Panc1 (cell line): ENCODE measurements at regions not wholly inside any gene's neighbourhood (a gene's known extent, or its start where the extent isn't known, plus 50 kb on each side); places are given as distances from the start of the nearest gene placed in this dataset.

Source experiments
- ATAC-seq: fragments of 200-7000 bp; cut with Tn5 transposase; 2 replicates; pipeline ENCODE4 v1.9.1; 2020; ENCODE audit warnings: mild to moderate bottlenecking, moderate library complexity
- BruUV-seq: library from RNA; stranded (reverse); fragments of 400-500 nt; replicated peaks from 2 replicates; lab custom pipeline; 2021; lab: Mats Ljungman, UMichigan
- CTCF ChIA-PET: fragments of 300-600 bp; sonication (Branson Sonifier 250); formaldehyde crosslinking; loops from one replicate; lab custom pipeline; 2022; ENCODE audit warnings: antibody characterized with exemption; lab: Charles Lee
- POLR2A ChIA-PET: fragments of 300-600 bp; sonication (Branson Sonifier 250); formaldehyde crosslinking; loops from one replicate; lab custom pipeline; 2022; ENCODE audit warnings: antibody characterized with exemption; lab: Charles Lee
- DNase-seq: peaks from one replicate; pipeline ENCODE4 v3.0.0-alpha.2; 2010; ENCODE audit warnings: low read depth, low spot score
- H3K27ac ChIP-seq: 2 replicates; pipeline ENCODE4 v1.5.1; 2011; ENCODE audit warnings: mild to moderate bottlenecking, low read length, inconsistent platforms
- H3K27me3 ChIP-seq: fragments of 200-500 bp; sonication (Bioruptor generic); 2 replicates; pipeline ENCODE4 v1.6.0; 2014; ENCODE audit warnings: low read length, inconsistent platforms; ENCODE audit not compliant: control insufficient read depth, insufficient read depth
- H3K36me3 ChIP-seq: fragments of 200-500 bp; sonication (Bioruptor generic); 2 replicates; pipeline ENCODE4 v1.5.1; 2014; ENCODE audit warnings: inconsistent platforms, mild to moderate bottlenecking, low read length, moderate library complexity; ENCODE audit not compliant: control insufficient read depth, insufficient read depth
- H3K4me1 ChIP-seq: 2 replicates; pipeline ENCODE4 v1.5.1; 2011; ENCODE audit warnings: inconsistent platforms, mild to moderate bottlenecking, low read length, moderate library complexity; ENCODE audit not compliant: control insufficient read depth, insufficient read depth
- H3K4me3 ChIP-seq, 2 experiments: 2 replicates each; pipeline ENCODE4 v1.5.1; 2011 to 2012; ENCODE audit warnings: low read depth in 2 of 2, low read length in 2 of 2, mild to moderate bottlenecking in 2 of 2, inconsistent platforms in 1 of 2, moderate library complexity in 1 of 2
- H3K9me3 ChIP-seq: fragments of 200-500 bp; sonication (Bioruptor generic); 2 replicates; pipeline ENCODE4 v1.5.1; 2014; ENCODE audit warnings: low read depth, mild to moderate bottlenecking, inconsistent platforms, low read length, moderate library complexity; ENCODE audit not compliant: control insufficient read depth, insufficient read depth
- POLR2AphosphoS5 ChIP-seq: IDR thresholded peaks from 2 replicates; pipeline ENCODE4 v1.6.1; 2012; ENCODE audit warnings: mild to moderate bottlenecking, low read depth, low read length, moderate library complexity
- SIN3A ChIP-seq: IDR thresholded peaks from 2 replicates; pipeline ENCODE4 v1.6.1; 2012; ENCODE audit warnings: low read depth, mild to moderate bottlenecking, low read length, moderate library complexity, borderline replicate concordance; ENCODE audit not compliant: insufficient read depth
- TCF7L2 ChIP-seq: IDR thresholded peaks from 2 replicates; pipeline ENCODE4 v1.6.1; 2011; ENCODE audit warnings: mild to moderate bottlenecking, low read depth, low read length, inconsistent platforms
- in situ Hi-C: cut with HindIII; loops from 2 replicates; pipeline ENCODE4 v1.10.0; 2016; ENCODE audit warnings: low sequenced_read_pairs, low pct_unique_long_range_greater_than_20kb
- intact Hi-C: fragments of 100-400 bp; cut with micrococcal nuclease; formaldehyde crosslinking; loops from one replicate; pipeline ENCODE4 v1.10.0; 2022; ENCODE audit not compliant: unreplicated experiment
- TF ChIP-seq, protein P1 (sequence below): fragments of 450-650 bp; IDR thresholded peaks from 2 replicates; pipeline ENCODE4 v1.5.1; 2017; ENCODE audit warnings: mild to moderate bottlenecking
- TF ChIP-seq, protein P2 (sequence below), 2 experiments: IDR thresholded peaks; 2 replicates each; pipeline ENCODE4 v1.6.1; 2011 to 2012; ENCODE audit warnings: low read depth in 2 of 2, control low read depth in 1 of 2, low read length in 1 of 2, mild to moderate bottlenecking in 1 of 2, moderate library complexity in 1 of 2; ENCODE audit not compliant: insufficient read depth in 1 of 2

DNA sequence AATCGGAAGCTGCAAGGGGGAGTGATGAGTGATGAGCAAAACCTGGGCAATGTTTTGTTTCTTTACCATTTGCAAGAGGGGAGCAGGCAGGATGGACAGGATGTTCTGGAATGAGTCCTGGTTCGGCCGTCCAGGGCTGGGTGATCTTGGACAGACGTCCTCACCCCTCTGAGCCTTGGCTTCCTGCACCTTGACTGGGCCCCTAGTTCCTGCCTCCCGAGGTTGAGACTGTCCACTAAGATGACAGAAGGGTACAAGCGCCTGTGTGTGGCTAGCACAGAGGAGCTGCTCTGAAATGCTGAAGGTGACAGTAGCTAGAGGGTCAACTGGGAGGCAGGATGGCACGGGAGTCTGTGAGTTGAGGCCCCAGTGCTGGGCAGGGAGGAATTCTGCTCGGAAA lies 306.2 kb downstream of the MN1 start:
- in situ Hi-C loops (no loop called here), intact Hi-C loops (no loop called here)
- Histone ChIP-seq H3K27ac (no peak overlapping the region), H3K36me3 (no peaks in the 10 kb centered on the region), H3K4me3 (no peak overlapping the region), H3K9me3 (no peaks in the 10 kb centered on the region), H3K4me1 (no peaks in the 10 kb centered on the region), H3K27me3 (no peaks in the 10 kb centered on the region)
- TF ChIP-seq, protein P1, sequence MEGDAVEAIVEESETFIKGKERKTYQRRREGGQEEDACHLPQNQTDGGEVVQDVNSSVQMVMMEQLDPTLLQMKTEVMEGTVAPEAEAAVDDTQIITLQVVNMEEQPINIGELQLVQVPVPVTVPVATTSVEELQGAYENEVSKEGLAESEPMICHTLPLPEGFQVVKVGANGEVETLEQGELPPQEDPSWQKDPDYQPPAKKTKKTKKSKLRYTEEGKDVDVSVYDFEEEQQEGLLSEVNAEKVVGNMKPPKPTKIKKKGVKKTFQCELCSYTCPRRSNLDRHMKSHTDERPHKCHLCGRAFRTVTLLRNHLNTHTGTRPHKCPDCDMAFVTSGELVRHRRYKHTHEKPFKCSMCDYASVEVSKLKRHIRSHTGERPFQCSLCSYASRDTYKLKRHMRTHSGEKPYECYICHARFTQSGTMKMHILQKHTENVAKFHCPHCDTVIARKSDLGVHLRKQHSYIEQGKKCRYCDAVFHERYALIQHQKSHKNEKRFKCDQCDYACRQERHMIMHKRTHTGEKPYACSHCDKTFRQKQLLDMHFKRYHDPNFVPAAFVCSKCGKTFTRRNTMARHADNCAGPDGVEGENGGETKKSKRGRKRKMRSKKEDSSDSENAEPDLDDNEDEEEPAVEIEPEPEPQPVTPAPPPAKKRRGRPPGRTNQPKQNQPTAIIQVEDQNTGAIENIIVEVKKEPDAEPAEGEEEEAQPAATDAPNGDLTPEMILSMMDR = no peak
- TF ChIP-seq POLR2AphosphoS5 = no peak
- TF ChIP-seq, protein P2, sequence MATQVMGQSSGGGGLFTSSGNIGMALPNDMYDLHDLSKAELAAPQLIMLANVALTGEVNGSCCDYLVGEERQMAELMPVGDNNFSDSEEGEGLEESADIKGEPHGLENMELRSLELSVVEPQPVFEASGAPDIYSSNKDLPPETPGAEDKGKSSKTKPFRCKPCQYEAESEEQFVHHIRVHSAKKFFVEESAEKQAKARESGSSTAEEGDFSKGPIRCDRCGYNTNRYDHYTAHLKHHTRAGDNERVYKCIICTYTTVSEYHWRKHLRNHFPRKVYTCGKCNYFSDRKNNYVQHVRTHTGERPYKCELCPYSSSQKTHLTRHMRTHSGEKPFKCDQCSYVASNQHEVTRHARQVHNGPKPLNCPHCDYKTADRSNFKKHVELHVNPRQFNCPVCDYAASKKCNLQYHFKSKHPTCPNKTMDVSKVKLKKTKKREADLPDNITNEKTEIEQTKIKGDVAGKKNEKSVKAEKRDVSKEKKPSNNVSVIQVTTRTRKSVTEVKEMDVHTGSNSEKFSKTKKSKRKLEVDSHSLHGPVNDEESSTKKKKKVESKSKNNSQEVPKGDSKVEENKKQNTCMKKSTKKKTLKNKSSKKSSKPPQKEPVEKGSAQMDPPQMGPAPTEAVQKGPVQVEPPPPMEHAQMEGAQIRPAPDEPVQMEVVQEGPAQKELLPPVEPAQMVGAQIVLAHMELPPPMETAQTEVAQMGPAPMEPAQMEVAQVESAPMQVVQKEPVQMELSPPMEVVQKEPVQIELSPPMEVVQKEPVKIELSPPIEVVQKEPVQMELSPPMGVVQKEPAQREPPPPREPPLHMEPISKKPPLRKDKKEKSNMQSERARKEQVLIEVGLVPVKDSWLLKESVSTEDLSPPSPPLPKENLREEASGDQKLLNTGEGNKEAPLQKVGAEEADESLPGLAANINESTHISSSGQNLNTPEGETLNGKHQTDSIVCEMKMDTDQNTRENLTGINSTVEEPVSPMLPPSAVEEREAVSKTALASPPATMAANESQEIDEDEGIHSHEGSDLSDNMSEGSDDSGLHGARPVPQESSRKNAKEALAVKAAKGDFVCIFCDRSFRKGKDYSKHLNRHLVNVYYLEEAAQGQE (IDR thresholded peaks at IDR 0.05; ENCODE audit: insufficient read depth in 1 of 2, low read depth in 2 of 2, low read length in 1 of 2) = no peak
- no peak for TF ChIP-seq SIN3A
- no TSS peak for BruUV-seq
- ATAC-seq (no peak), DNase-seq (no peak)
- CTCF ChIA-PET = no interaction called here
- POLR2A ChIA-PET = no interaction called here

DNA sequence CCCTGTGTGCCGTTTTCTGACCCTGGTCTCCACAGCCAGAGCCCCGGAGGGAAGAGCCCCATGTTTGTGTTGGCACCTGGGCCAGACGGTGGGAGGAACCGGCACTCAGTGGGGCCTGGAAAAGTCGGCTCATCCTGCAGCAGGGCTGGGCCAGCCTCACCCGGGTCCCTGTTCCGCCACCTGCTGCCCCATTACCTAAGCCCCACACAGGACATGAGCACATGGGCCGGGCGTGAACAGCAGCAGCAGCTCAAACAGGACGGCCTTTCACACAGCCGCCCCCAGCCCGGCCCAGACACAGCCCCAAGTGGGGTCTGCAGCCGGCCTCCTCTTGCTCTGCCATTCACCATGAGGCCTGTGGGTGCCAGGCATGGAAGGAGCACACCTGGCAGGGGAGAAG lies 302.4 kb downstream of the MN1 start:
- BruUV-seq = no TSS peak
- H3K36me3 ChIP-seq = no peaks in the 10 kb centered on the region
- no peaks in the 10 kb centered on the region for H3K9me3 ChIP-seq
- TF ChIP-seq POLR2AphosphoS5 (no peak), TCF7L2 (no peak), SIN3A (no peak)
- POLR2A ChIA-PET = no interaction called here
- H3K4me1 ChIP-seq = no peaks in the 10 kb centered on the region
- H3K27ac ChIP-seq = no peak overlapping the region
- no peak overlapping the region for H3K4me3 ChIP-seq
- DNase-seq = no peak
- CTCF ChIA-PET = no interaction called here
- no peak for ATAC-seq
- H3K27me3 ChIP-seq = no peaks in the 10 kb centered on the region
- in situ Hi-C loops (no loop called here), intact Hi-C loops (no loop called here)

DNA sequence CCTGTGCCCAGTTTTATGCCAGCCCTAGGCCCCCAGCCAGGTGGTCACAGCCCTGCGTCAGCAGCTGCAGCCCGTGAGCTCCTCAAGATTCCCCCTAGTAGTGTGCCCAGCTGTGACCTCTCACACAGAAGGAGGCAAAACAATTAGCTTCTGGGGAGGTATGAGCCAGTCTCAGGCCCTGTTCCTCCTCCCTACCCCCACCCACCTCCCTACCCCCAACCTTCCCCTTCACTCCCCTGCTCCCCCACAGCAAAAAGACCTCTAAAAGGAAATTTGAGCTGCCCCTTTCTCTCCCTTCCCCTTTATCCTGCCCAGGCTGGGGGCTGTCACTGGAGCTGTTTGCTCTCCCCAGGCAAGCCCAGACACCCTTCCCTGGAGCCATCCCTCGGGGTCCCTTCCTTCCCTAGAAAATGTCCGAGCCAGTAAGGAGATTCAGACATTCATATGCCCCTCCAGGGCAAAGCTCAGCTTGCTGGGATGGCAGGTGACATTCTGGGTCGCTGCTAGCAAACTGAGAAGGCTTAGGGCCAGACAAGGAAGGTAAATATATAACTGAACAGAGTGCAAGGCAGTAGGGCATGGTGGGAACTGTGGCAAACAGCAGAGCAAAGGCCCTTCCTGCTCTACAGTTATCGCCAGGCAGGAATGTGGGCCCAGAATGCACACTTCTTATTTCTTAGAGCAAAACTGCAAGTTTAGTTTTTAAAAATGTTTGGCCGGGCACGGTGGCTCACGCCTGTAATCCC lies 300.2 kb downstream of the MN1 start:
- Histone ChIP-seq H3K4me3 (no peak overlapping the region), H3K27me3 (no peaks in the 10 kb centered on the region), H3K36me3 (no peaks in the 10 kb centered on the region), H3K4me1 (no peaks in the 10 kb centered on the region), H3K27ac (no peak overlapping the region), H3K9me3 (no peaks in the 10 kb centered on the region)
- no TSS peak for BruUV-seq
- in situ Hi-C loops = no loop called here
- DNase-seq (no peak), ATAC-seq (no peak)
- ChIA-PET POLR2A (no interaction called here), CTCF (no interaction called here)
- TF ChIP-seq, protein P1 = no peak
- no peak for TF ChIP-seq POLR2AphosphoS5
- intact Hi-C loops = no loop called here
